IMR-90 (cell line): ENCODE measurements at regions not wholly inside any gene's neighbourhood (a gene's known extent, or its start where the extent isn't known, plus 50 kb on each side); places are given as distances from the start of the nearest gene placed in this dataset.

Experiments used
- ATAC-seq: fragments of 200-7000 bp; cut with Tn5 transposase; 2 replicates; pipeline ENCODE4 v1.9.1; 2020; ENCODE audit warnings: low read depth, mild to moderate bottlenecking, moderate library complexity
- BruUV-seq: library from RNA; stranded (reverse); fragments of 400-500 nt; replicated peaks from 2 replicates; lab custom pipeline; 2021; lab: Mats Ljungman, UMichigan
- CTCF ChIA-PET: fragments of 300-600 bp; formaldehyde crosslinking; extraction: SDS; loops from one replicate; lab custom pipeline; 2021; ENCODE audit warnings: antibody characterized with exemption; lab: Yijun Ruan, JAX
- POLR2A ChIA-PET: fragments of 300-600 bp; sonication (Branson Sonifier 250); formaldehyde crosslinking; loops from one replicate; lab custom pipeline; 2022; ENCODE audit warnings: antibody characterized with exemption; ENCODE audit not compliant: unreplicated experiment; lab: Charles Lee
- DNase-seq: peaks from one replicate; pipeline ENCODE4 v3.0.0; 2013
- H2AFZ ChIP-seq: replicated peaks from 2 replicates; pipeline ENCODE3; 2013; ENCODE audit warnings: low read length, mild to moderate bottlenecking; ENCODE audit not compliant: poor library complexity
- H2AK5ac ChIP-seq: 2 replicates; pipeline ENCODE4 v1.6.1; 2013; ENCODE audit warnings: low read depth, low read length, inconsistent platforms
- H2AK9ac ChIP-seq: replicated peaks from 2 replicates; pipeline ENCODE3; 2013; ENCODE audit warnings: mild to moderate bottlenecking, low read depth, low read length, moderate library complexity; ENCODE audit not compliant: poor library complexity
- H2BK120ac ChIP-seq: 2 replicates; pipeline ENCODE4 v1.6.1; 2013; ENCODE audit warnings: low read depth, low read length, inconsistent platforms
- H2BK15ac ChIP-seq: 3 replicates; pipeline ENCODE4 v1.6.1; 2013; ENCODE audit warnings: low read depth, low read length, inconsistent platforms
- H2BK20ac ChIP-seq: 2 replicates; pipeline ENCODE4 v1.6.1; 2013; ENCODE audit warnings: low read depth, mild to moderate bottlenecking, inconsistent platforms, low read length, moderate library complexity
- H2BK5ac ChIP-seq: 2 replicates; pipeline ENCODE4 v1.6.1; 2013; ENCODE audit warnings: mild to moderate bottlenecking, low read depth, low read length, inconsistent platforms; ENCODE audit not compliant: poor library complexity, severe bottlenecking
- H3K14ac ChIP-seq: replicated peaks from 2 replicates; pipeline ENCODE4 v1.6.1; 2013; ENCODE audit warnings: low read depth, low read length, inconsistent platforms
- H3K18ac ChIP-seq: 2 replicates; pipeline ENCODE4 v1.6.1; 2013; ENCODE audit warnings: low read depth, low read length, control low read depth
- H3K23ac ChIP-seq: 2 replicates; pipeline ENCODE4 v1.6.1; 2013; ENCODE audit warnings: low read depth, low read length, inconsistent platforms
- H3K27ac ChIP-seq: 2 replicates; pipeline ENCODE4 v1.5.1; 2013; ENCODE audit warnings: mild to moderate bottlenecking, control low read depth, low read length; ENCODE audit not compliant: insufficient read depth
- H3K27me3 ChIP-seq: 2 replicates; pipeline ENCODE4 v1.6.1; 2013; ENCODE audit warnings: low read length; ENCODE audit not compliant: control insufficient read depth, insufficient read depth
- H3K36me3 ChIP-seq: 2 replicates; pipeline ENCODE4 v1.6.1; 2013; ENCODE audit warnings: low read length, mixed read lengths; ENCODE audit not compliant: control insufficient read depth, insufficient read depth
- H3K4ac ChIP-seq: 2 replicates; pipeline ENCODE4 v1.6.1; 2013; ENCODE audit warnings: low read depth, low read length, inconsistent platforms
- H3K4me1 ChIP-seq: 2 replicates; pipeline ENCODE4 v1.6.1; 2013; ENCODE audit warnings: low read length, mixed read lengths; ENCODE audit not compliant: control insufficient read depth, insufficient read depth
- H3K4me2 ChIP-seq: 2 replicates; pipeline ENCODE4 v1.6.1; 2013; ENCODE audit warnings: low read depth, mild to moderate bottlenecking, control low read depth, low read length, moderate library complexity
- H3K4me3 ChIP-seq: 2 replicates; pipeline ENCODE4 v1.5.1; 2013; ENCODE audit warnings: low read depth, mild to moderate bottlenecking, control low read depth, low read length, moderate library complexity; ENCODE audit not compliant: insufficient read depth
- H3K56ac ChIP-seq: 2 replicates; pipeline ENCODE4 v1.6.1; 2013; ENCODE audit warnings: low read length, inconsistent platforms; ENCODE audit not compliant: insufficient read depth; ENCODE audit errors: extremely low read depth
- H3K79me1 ChIP-seq, 2 experiments: 2 replicates each; pipeline ENCODE4 v1.6.1; 2013; ENCODE audit warnings: low read length in 2 of 2, inconsistent platforms in 1 of 2, low read depth in 1 of 2
- H3K9ac ChIP-seq: 2 replicates; pipeline ENCODE4 v1.6.1; 2013; ENCODE audit warnings: low read depth, low read length, control low read depth
- H3K9me1 ChIP-seq: 2 replicates; pipeline ENCODE4 v1.6.1; 2013; ENCODE audit warnings: low read length, inconsistent platforms; ENCODE audit not compliant: insufficient read depth
- H3K9me3 ChIP-seq: 2 replicates; pipeline ENCODE4 v1.6.1; 2013; ENCODE audit warnings: low read length; ENCODE audit not compliant: control insufficient read depth, insufficient read depth
- H4K20me1 ChIP-seq: 2 replicates; pipeline ENCODE4 v1.6.1; 2013; ENCODE audit warnings: low read length, inconsistent platforms; ENCODE audit not compliant: insufficient read depth
- H4K5ac ChIP-seq: 2 replicates; pipeline ENCODE4 v1.6.1; 2013; ENCODE audit warnings: mild to moderate bottlenecking, low read depth, low read length, control low read depth
- H4K8ac ChIP-seq, 2 experiments: 2 replicates each; pipeline ENCODE4 v1.6.1; 2013; ENCODE audit warnings: low read depth in 2 of 2, low read length in 2 of 2, control low read depth in 1 of 2, inconsistent platforms in 1 of 2
- H4K91ac ChIP-seq: 2 replicates; pipeline ENCODE4 v1.6.1; 2013; ENCODE audit warnings: low read depth, low read length, inconsistent platforms; ENCODE audit not compliant: insufficient read depth
- BHLHE40 ChIP-seq: fragments of 150-350 bp; IDR thresholded peaks from 2 replicates; pipeline ENCODE4 v1.6.1; 2016; ENCODE audit warnings: mild to moderate bottlenecking, low read depth, low read length
- CHD1 ChIP-seq: IDR thresholded peaks from 2 replicates; pipeline ENCODE4 v1.6.1; 2012; ENCODE audit warnings: low read depth, low read length, improper control_type of control experiment
- CTCF ChIP-seq: conservative IDR thresholded peaks from 2 replicates; pipeline ENCODE4 v1.5.1; 2012; ENCODE audit warnings: mild to moderate bottlenecking, low read depth, low read length, improper control_type of control experiment
- FOS ChIP-seq: fragments of 150-350 bp; IDR thresholded peaks from 2 replicates; pipeline ENCODE4 v1.6.1; 2016; ENCODE audit warnings: low read depth, low read length
- MAFK ChIP-seq: IDR thresholded peaks from 2 replicates; pipeline ENCODE4 v1.6.1; 2012; ENCODE audit warnings: low read depth, low read length, improper control_type of control experiment
- MAZ ChIP-seq: IDR thresholded peaks from 2 replicates; pipeline ENCODE4 v1.6.1; 2012; ENCODE audit warnings: low read depth, mild to moderate bottlenecking, low read length, improper control_type of control experiment, moderate library complexity, borderline replicate concordance
- MXI1 ChIP-seq: IDR thresholded peaks from 2 replicates; pipeline ENCODE4 v1.6.1; 2012; ENCODE audit warnings: low read depth, mild to moderate bottlenecking, low read length, moderate library complexity, borderline replicate concordance
- NFE2L2 ChIP-seq: fragments of 150-350 bp; IDR thresholded peaks from 2 replicates; pipeline ENCODE4 v1.6.1; 2016; ENCODE audit warnings: low read depth, mild to moderate bottlenecking, low read length
- POLR2A ChIP-seq: IDR thresholded peaks from 2 replicates; pipeline ENCODE4 v1.6.1; 2012; ENCODE audit warnings: mild to moderate bottlenecking, low read depth, low read length
- RAD21 ChIP-seq: IDR thresholded peaks from 2 replicates; pipeline ENCODE4 v1.6.1; 2012; ENCODE audit warnings: low read length, improper control_type of control experiment
- RCOR1 ChIP-seq: IDR thresholded peaks from 2 replicates; pipeline ENCODE4 v1.6.1; 2012; ENCODE audit warnings: mild to moderate bottlenecking, low read length, improper control_type of control experiment; ENCODE audit not compliant: insufficient replicate concordance
- RFX5 ChIP-seq: IDR thresholded peaks from 2 replicates; pipeline ENCODE4 v1.8.0; 2012; ENCODE audit warnings: low read depth, mild to moderate bottlenecking, low read length, moderate library complexity
- SMC3 ChIP-seq: fragments of 150-350 bp; IDR thresholded peaks from 2 replicates; pipeline ENCODE4 v1.6.1; 2016; ENCODE audit warnings: low read depth, mild to moderate bottlenecking, antibody characterized with exemption, low read length, moderate library complexity
- USF2 ChIP-seq: fragments of 150-350 bp; IDR thresholded peaks from 2 replicates; pipeline ENCODE4 v1.6.1; 2017; ENCODE audit warnings: mild to moderate bottlenecking, antibody characterized with exemption, low read length, low read depth
- WGBS, 2 experiments: methylation state at CpG; one replicate each; pipeline versions ENCODE4 v1.1.5 to v1.1.7; 2013; ENCODE audit warnings: missing lambda C conversion rate in 2 of 2; ENCODE audit not compliant: insufficient read length in 1 of 2; ENCODE audit errors: extremely low coverage in 2 of 2; 5-methylcytosine and 5-hydroxymethylcytosine counted together
- dilution Hi-C: fragments of 300-500 bp; cut with HindIII; formaldehyde crosslinking; loops from one replicate; pipeline ENCODE4 v1.14.3; 2018; ENCODE audit warnings: low sequenced_read_pairs; ENCODE audit not compliant: unreplicated experiment
- in situ Hi-C: fragments of 300-500 bp; cut with MboI; formaldehyde crosslinking; loops from 3 replicates; pipeline ENCODE4 v1.14.3; 2019; ENCODE audit warnings: low sequenced_read_pairs, inconsistent platforms, mixed read lengths
- intact Hi-C: fragments of 100-400 bp; cut with micrococcal nuclease; formaldehyde crosslinking; loops from 2 replicates; pipeline ENCODE4 v1.10.0; 2022

- no peak for TF ChIP-seq NFE2L2
These were observed 603.8 kb downstream of the TLE4 start (continued) for GRCh38 chr9:80175286-80176150.

- H2BK5ac ChIP-seq: no peak overlapping the region
- no peak overlapping the region for H2AK5ac ChIP-seq
- H3K27ac ChIP-seq: no peak overlapping the region
- DNase-seq (no peak), ATAC-seq (no peak)
- no peak overlapping the region for H3K4ac ChIP-seq
- WGBS, 2 experiments: no CpG with 5 or more reads among the region's 4 CpGs
- H2BK20ac ChIP-seq: no peak overlapping the region
- H2BK15ac ChIP-seq: no peak overlapping the region
- in situ Hi-C loops: no loop called here
- H3K18ac ChIP-seq: no peak overlapping the region
- no peak overlapping the region for H3K4me3 ChIP-seq
- no peak overlapping the region for H3K56ac ChIP-seq
- no peaks in the 10 kb centered on the region for H3K36me3 ChIP-seq
- H3K79me1 ChIP-seq: no peaks in the 10 kb centered on the region
- no peaks in the 10 kb centered on the region for H4K20me1 ChIP-seq
- H3K4me1 ChIP-seq: no peaks in the 10 kb centered on the region
- no peak overlapping the region for H3K9ac ChIP-seq
- H4K5ac ChIP-seq: no peak overlapping the region
- no peaks in the 10 kb centered on the region for H3K9me1 ChIP-seq
- no peak overlapping the region for H2BK120ac ChIP-seq
- no TSS peak for BruUV-seq
- H4K91ac ChIP-seq: no peak overlapping the region
- intact Hi-C loops: no loop called here
- no peaks in the 10 kb centered on the region for H3K27me3 ChIP-seq
- H4K8ac ChIP-seq: no peak overlapping the region
- dilution Hi-C loops: no loop called here
- CTCF ChIA-PET: no interaction called here
- H3K4me2 ChIP-seq: no peak overlapping the region
- POLR2A ChIA-PET: no interaction called here
- no peaks in the 10 kb centered on the region for H3K9me3 ChIP-seq
- no peak overlapping the region for H3K14ac ChIP-seq
- no peak overlapping the region for H2AK9ac ChIP-seq
- no peak overlapping the region for H2AFZ ChIP-seq
- H3K23ac ChIP-seq: no peak overlapping the region
- TF ChIP-seq USF2 (no peak), MAZ (no peak), CHD1 (no peak), RAD21 (no peak), SMC3 (no peak), BHLHE40 (no peak), RCOR1 (no peak), MAFK (no peak), CTCF (no peak), NFE2L2 (no peak), FOS (no peak), MXI1 (no peak), RFX5 (no peak), POLR2A (no peak)
These were observed 592.1 kb downstream of the TLE4 start for GRCh38 chr9:80163889-80164288.
